ENCODE measurements at regions not wholly inside any gene's neighbourhood (a gene's known extent, or its start where the extent isn't known, plus 50 kb on each side); places are given as distances from the start of the nearest gene placed in this dataset.
A peak's percentile ranks its signal among the peaks of the same experiment; 100 is the strongest.

DNA sequence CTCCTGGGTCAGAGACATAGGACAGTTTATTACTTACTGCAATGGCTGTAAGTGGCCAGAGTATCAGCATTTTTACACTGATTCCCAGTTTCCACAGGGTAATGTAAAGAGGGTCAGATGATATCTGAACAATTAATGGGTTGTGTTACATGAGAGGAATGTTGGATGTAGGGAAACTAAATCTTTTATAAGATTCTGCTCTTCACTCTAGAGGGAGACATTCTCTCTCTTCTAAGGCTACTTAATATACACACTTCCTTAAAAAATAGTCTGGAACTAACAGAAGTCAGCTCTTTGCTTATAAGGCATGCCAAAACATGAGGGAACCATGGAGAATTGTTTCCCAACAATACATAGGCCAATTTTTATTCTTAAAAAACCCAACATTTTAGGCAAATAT, 389.8 kb downstream of the ETNK1 start:
- H3K27me3 ChIP-seq = no peaks in the 10 kb centered on the region
- TF ChIP-seq, protein P1, sequence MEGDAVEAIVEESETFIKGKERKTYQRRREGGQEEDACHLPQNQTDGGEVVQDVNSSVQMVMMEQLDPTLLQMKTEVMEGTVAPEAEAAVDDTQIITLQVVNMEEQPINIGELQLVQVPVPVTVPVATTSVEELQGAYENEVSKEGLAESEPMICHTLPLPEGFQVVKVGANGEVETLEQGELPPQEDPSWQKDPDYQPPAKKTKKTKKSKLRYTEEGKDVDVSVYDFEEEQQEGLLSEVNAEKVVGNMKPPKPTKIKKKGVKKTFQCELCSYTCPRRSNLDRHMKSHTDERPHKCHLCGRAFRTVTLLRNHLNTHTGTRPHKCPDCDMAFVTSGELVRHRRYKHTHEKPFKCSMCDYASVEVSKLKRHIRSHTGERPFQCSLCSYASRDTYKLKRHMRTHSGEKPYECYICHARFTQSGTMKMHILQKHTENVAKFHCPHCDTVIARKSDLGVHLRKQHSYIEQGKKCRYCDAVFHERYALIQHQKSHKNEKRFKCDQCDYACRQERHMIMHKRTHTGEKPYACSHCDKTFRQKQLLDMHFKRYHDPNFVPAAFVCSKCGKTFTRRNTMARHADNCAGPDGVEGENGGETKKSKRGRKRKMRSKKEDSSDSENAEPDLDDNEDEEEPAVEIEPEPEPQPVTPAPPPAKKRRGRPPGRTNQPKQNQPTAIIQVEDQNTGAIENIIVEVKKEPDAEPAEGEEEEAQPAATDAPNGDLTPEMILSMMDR (IDR thresholded peaks at IDR 0.05; ENCODE audit: low read depth, low read length) = 0 out of 2 replicates have a peak, but pooled peaks have one; percentile 7
- no peak for DNase-seq
- no peaks in the 10 kb centered on the region for H3K36me3 ChIP-seq
- no peaks in the 10 kb centered on the region for H3K9me3 ChIP-seq
- no peaks in the 10 kb centered on the region for H3K4me1 ChIP-seq
- H3K4me3 ChIP-seq (ENCODE audit: low read depth, low read length) = no peak overlapping the region

DNA sequence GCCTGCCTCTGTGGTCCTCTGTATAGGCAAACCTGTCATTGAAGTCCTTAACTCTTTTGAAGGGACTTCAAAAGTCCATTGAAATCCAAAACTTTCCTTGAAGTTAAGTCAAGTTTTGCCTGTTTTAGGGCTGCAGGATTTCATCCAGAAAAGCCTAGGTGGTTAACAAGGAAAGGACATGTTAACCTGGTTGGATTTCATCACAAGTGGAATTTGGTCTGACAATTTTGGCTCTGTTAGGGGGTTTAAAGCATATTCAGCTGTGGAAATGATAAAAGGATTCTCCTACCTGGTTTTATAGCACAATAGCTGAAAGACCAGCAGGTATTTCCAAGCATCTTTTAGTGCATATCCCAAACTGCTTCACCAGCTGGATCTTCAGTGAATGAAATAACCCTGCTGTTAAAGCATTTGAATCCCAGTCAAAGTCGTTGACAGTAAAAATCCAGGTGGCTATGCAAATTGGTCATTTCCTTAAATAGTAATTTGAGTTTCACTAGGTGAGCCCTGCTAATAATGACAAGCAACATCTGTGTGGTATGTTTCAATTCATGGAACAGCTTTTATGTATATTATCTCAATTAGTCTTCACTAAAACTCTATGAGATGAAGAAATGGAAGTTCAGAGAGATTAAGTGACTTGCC, 400.5 kb downstream of the ETNK1 start:
- H3K36me3 ChIP-seq = no peaks in the 10 kb centered on the region
- H3K9me3 ChIP-seq = no peaks in the 10 kb centered on the region
- H3K4me1 ChIP-seq = peaks cover 3% of the 10 kb centered on the region; the same call in 1 of the 2 replicates
- TF ChIP-seq, protein P1 (IDR thresholded peaks at IDR 0.05; ENCODE audit: low read depth, low read length) = no peak
- no peak for DNase-seq
- no peak overlapping the region for H3K4me3 ChIP-seq (ENCODE audit: low read depth, low read length)
- no peaks in the 10 kb centered on the region for H3K27me3 ChIP-seq

DNA sequence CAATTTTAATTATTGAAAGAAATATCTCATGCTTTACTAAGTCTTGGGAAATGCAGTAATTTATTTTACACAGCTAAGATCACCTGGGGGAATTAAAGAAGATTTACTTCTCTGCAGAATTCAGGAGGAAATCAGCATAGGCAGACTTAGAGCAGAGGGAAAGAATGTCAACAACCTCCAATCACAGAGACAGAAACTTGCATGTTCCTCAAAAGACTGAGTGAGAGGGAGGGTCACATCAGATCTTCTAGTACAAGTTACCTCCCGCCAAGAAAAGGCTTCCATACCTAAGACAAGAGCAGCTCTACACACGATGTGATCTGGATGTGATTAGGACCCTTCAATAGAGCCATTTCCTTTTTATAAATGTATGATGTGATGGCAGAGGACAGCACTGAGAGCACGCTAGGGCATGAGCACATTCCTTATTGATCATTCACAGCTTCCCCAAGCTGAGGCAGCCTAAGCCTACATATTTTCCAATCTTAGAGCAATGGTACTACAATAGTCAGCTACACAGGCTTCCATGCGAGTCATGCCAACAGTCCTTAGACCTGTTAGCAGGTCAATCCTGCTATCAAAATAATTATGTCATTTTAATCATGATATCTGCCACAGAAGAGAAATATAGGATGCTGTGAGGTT, 403.3 kb downstream of the ETNK1 start:
- no peaks in the 10 kb centered on the region for H3K27me3 ChIP-seq
- TF ChIP-seq, protein P1 (IDR thresholded peaks at IDR 0.05; ENCODE audit: low read depth, low read length) = no peak
- DNase-seq = no peak
- peaks cover 3% of the 10 kb centered on the region; the same call in 1 of the 2 replicates for H3K4me1 ChIP-seq
- no peaks in the 10 kb centered on the region for H3K9me3 ChIP-seq
- H3K36me3 ChIP-seq = no peaks in the 10 kb centered on the region
- H3K4me3 ChIP-seq (ENCODE audit: low read depth, low read length) = no peak overlapping the region

- H3K4me1 ChIP-seq = peaks cover 3% of the 10 kb centered on the region; the same call in 1 of the 2 replicates
- no peak for DNase-seq
- no peaks in the 10 kb centered on the region for H3K36me3 ChIP-seq
- no peaks in the 10 kb centered on the region for H3K9me3 ChIP-seq
- H3K4me3 ChIP-seq (ENCODE audit: low read depth, low read length) = no peak overlapping the region
- no peaks in the 10 kb centered on the region for H3K27me3 ChIP-seq
- TF ChIP-seq, protein P1 (IDR thresholded peaks at IDR 0.05; ENCODE audit: low read depth, low read length) = no peak
Observed at GRCh38 chr12:23029185-23029584, 404.2 kb downstream of the ETNK1 start.

GRCh38 chr12:23039834-23040233, 414.9 kb downstream of the ETNK1 start:
- Histone ChIP-seq H3K27me3 (no peaks in the 10 kb centered on the region), H3K4me3 (ENCODE audit: low read depth, low read length) (no peak overlapping the region), H3K36me3 (no peaks in the 10 kb centered on the region), H3K4me1 (peaks cover 3% of the 10 kb centered on the region; the same call in 1 of the 2 replicates), H3K9me3 (no peaks in the 10 kb centered on the region)
- TF ChIP-seq, protein P1 (IDR thresholded peaks at IDR 0.05; ENCODE audit: low read depth, low read length) = no peak
- DNase-seq = no peak

GRCh38 chr12:23041774-23042173, 416.8 kb downstream of the ETNK1 start:
- no peak overlapping the region for H3K4me3 ChIP-seq (ENCODE audit: low read depth, low read length)
- H3K4me1 ChIP-seq = peaks cover 3% of the 10 kb centered on the region; the same call in 1 of the 2 replicates
- TF ChIP-seq, protein P1 (IDR thresholded peaks at IDR 0.05; ENCODE audit: low read depth, low read length) = no peak
- no peaks in the 10 kb centered on the region for H3K27me3 ChIP-seq
- no peaks in the 10 kb centered on the region for H3K36me3 ChIP-seq
- no peaks in the 10 kb centered on the region for H3K9me3 ChIP-seq
- no peak for DNase-seq
